ENCODE measurements at regions not wholly inside any gene's neighbourhood (a gene's known extent, or its start where the extent isn't known, plus 50 kb on each side); places are given as distances from the start of the nearest gene placed in this dataset.

GRCh38 chr5:13448843-13449242 is 495.6 kb downstream of the DNAH5 start:
- no peak overlapping the region for H3K4ac ChIP-seq (ENCODE audit: low read depth in 1 of 2, low read length in 2 of 2)
- H3K4me2 ChIP-seq (ENCODE audit: low read length, poor library complexity, severe bottlenecking) = no peak overlapping the region
- H2AK5ac ChIP-seq (ENCODE audit: low read length, severe bottlenecking) = no peak overlapping the region
- no peak overlapping the region for H2BK12ac ChIP-seq (ENCODE audit: low read length in 2 of 2)
- no peak overlapping the region for H3K4me3 ChIP-seq (ENCODE audit: insufficient read depth in 1 of 2, low read depth in 1 of 2, low read length in 2 of 2)
- no peaks in the 10 kb centered on the region for H3K79me1 ChIP-seq (replicated peaks; ENCODE audit: low read length, poor library complexity, severe bottlenecking)
- H2AFZ ChIP-seq (ENCODE audit: low read depth, low read length) = no peak overlapping the region
- H2BK15ac ChIP-seq (ENCODE audit: low read depth, poor library complexity, severe bottlenecking) = no peak overlapping the region
- H4K91ac ChIP-seq (ENCODE audit: low read length) = no peak overlapping the region
- H2BK120ac ChIP-seq (ENCODE audit: low read depth, low read length) = no peak overlapping the region
- no peaks in the 10 kb centered on the region for H3K4me1 ChIP-seq (ENCODE audit: control insufficient read depth, insufficient read depth, low read depth, low read length)
- H4K8ac ChIP-seq (ENCODE audit: low read length) = no peak overlapping the region
- H3K27me3 ChIP-seq (ENCODE audit: control insufficient read depth in 1 of 2, insufficient read depth in 1 of 2, low read length in 2 of 2) = no peaks in the 10 kb centered on the region
- H3K27ac ChIP-seq (ENCODE audit: low read length, poor library complexity, severe bottlenecking) = no peak overlapping the region
- no peaks in the 10 kb centered on the region for H3K36me3 ChIP-seq (ENCODE audit: control insufficient read depth in 1 of 2, insufficient read depth in 2 of 2, low read depth in 1 of 2, low read length in 2 of 2)
- no peak overlapping the region for H3K23ac ChIP-seq (ENCODE audit: low read length in 2 of 2)
- WGBS = 51% methylated on average over 1 of the region's 1 CpG
- no peak overlapping the region for H2BK5ac ChIP-seq (ENCODE audit: low read depth, low read length, poor library complexity, severe bottlenecking)
- no peak overlapping the region for H3K9ac ChIP-seq (ENCODE audit: low read length)
- no peak for DNase-seq
- no peak overlapping the region for H3K18ac ChIP-seq (ENCODE audit: low read depth in 1 of 2, low read length in 2 of 2)
- H3K9me3 ChIP-seq (ENCODE audit: control insufficient read depth, low read length) = no peaks in the 10 kb centered on the region
- no peak overlapping the region for H3K14ac ChIP-seq (ENCODE audit: low read length in 2 of 2)

GRCh38 chr5:13439430-13439829 is 505.1 kb downstream of the DNAH5 start:
- no peak overlapping the region for H3K23ac ChIP-seq (ENCODE audit: low read length in 2 of 2)
- no peak overlapping the region for H3K27ac ChIP-seq (ENCODE audit: low read length, poor library complexity, severe bottlenecking)
- H4K8ac ChIP-seq (ENCODE audit: low read length) = no peak overlapping the region
- no peak overlapping the region for H3K4ac ChIP-seq (ENCODE audit: low read depth in 1 of 2, low read length in 2 of 2)
- H2AK5ac ChIP-seq (ENCODE audit: low read length, severe bottlenecking) = no peak overlapping the region
- H3K79me1 ChIP-seq (replicated peaks; ENCODE audit: low read length, poor library complexity, severe bottlenecking) = no peaks in the 10 kb centered on the region
- no peaks in the 10 kb centered on the region for H3K36me3 ChIP-seq (ENCODE audit: control insufficient read depth in 1 of 2, insufficient read depth in 2 of 2, low read depth in 1 of 2, low read length in 2 of 2)
- H3K9ac ChIP-seq (ENCODE audit: low read length) = no peak overlapping the region
- H2BK15ac ChIP-seq (ENCODE audit: low read depth, poor library complexity, severe bottlenecking) = no peak overlapping the region
- DNase-seq = no peak
- no peaks in the 10 kb centered on the region for H3K9me3 ChIP-seq (ENCODE audit: control insufficient read depth, low read length)
- no peak overlapping the region for H3K4me2 ChIP-seq (ENCODE audit: low read length, poor library complexity, severe bottlenecking)
- no peak overlapping the region for H2BK12ac ChIP-seq (ENCODE audit: low read length in 2 of 2)
- H3K4me1 ChIP-seq (ENCODE audit: control insufficient read depth, insufficient read depth, low read depth, low read length) = no peaks in the 10 kb centered on the region
- no peak overlapping the region for H2BK120ac ChIP-seq (ENCODE audit: low read depth, low read length)
- H3K4me3 ChIP-seq (ENCODE audit: insufficient read depth in 1 of 2, low read depth in 1 of 2, low read length in 2 of 2) = no peak overlapping the region
- no peaks in the 10 kb centered on the region for H3K27me3 ChIP-seq (ENCODE audit: control insufficient read depth in 1 of 2, insufficient read depth in 1 of 2, low read length in 2 of 2)
- H3K14ac ChIP-seq (ENCODE audit: low read length in 2 of 2) = no peak overlapping the region
- WGBS = no CpG with 5 or more reads among the region's 2 CpGs
- H2AFZ ChIP-seq (ENCODE audit: low read depth, low read length) = no peak overlapping the region
- H3K18ac ChIP-seq (ENCODE audit: low read depth in 1 of 2, low read length in 2 of 2) = no peak overlapping the region
- H4K91ac ChIP-seq (ENCODE audit: low read length) = no peak overlapping the region
- H2BK5ac ChIP-seq (ENCODE audit: low read depth, low read length, poor library complexity, severe bottlenecking) = no peak overlapping the region

- H3K36me3 ChIP-seq (ENCODE audit: control insufficient read depth in 1 of 2, insufficient read depth in 2 of 2, low read depth in 1 of 2, low read length in 2 of 2) = no peaks in the 10 kb centered on the region
- H3K9ac ChIP-seq (ENCODE audit: low read length) = no peak overlapping the region
- no peak overlapping the region for H2BK120ac ChIP-seq (ENCODE audit: low read depth, low read length)
- H4K8ac ChIP-seq (ENCODE audit: low read length) = no peak overlapping the region
- no peak for DNase-seq
- no peak overlapping the region for H2AK5ac ChIP-seq (ENCODE audit: low read length, severe bottlenecking)
- H3K9me3 ChIP-seq (ENCODE audit: control insufficient read depth, low read length) = no peaks in the 10 kb centered on the region
- no peak overlapping the region for H3K27ac ChIP-seq (ENCODE audit: low read length, poor library complexity, severe bottlenecking)
- no peaks in the 10 kb centered on the region for H3K79me1 ChIP-seq (replicated peaks; ENCODE audit: low read length, poor library complexity, severe bottlenecking)
- H4K91ac ChIP-seq (ENCODE audit: low read length) = no peak overlapping the region
- no peak overlapping the region for H3K18ac ChIP-seq (ENCODE audit: low read depth in 1 of 2, low read length in 2 of 2)
- no peak overlapping the region for H3K23ac ChIP-seq (ENCODE audit: low read length in 2 of 2)
- no peak overlapping the region for H2BK5ac ChIP-seq (ENCODE audit: low read depth, low read length, poor library complexity, severe bottlenecking)
- H3K4me2 ChIP-seq (ENCODE audit: low read length, poor library complexity, severe bottlenecking) = no peak overlapping the region
- H2BK12ac ChIP-seq (ENCODE audit: low read length in 2 of 2) = no peak overlapping the region
- 53% methylated on average over 4 of the region's 6 CpGs for WGBS
- no peaks in the 10 kb centered on the region for H3K4me1 ChIP-seq (ENCODE audit: control insufficient read depth, insufficient read depth, low read depth, low read length)
- no peak overlapping the region for H2AFZ ChIP-seq (ENCODE audit: low read depth, low read length)
- H3K4ac ChIP-seq (ENCODE audit: low read depth in 1 of 2, low read length in 2 of 2) = no peak overlapping the region
- H3K14ac ChIP-seq (ENCODE audit: low read length in 2 of 2) = no peak overlapping the region
- H3K4me3 ChIP-seq (ENCODE audit: insufficient read depth in 1 of 2, low read depth in 1 of 2, low read length in 2 of 2) = no peak overlapping the region
- H2BK15ac ChIP-seq (ENCODE audit: low read depth, poor library complexity, severe bottlenecking) = no peak overlapping the region
- no peaks in the 10 kb centered on the region for H3K27me3 ChIP-seq (ENCODE audit: control insufficient read depth in 1 of 2, insufficient read depth in 1 of 2, low read length in 2 of 2)
Measured at GRCh38 chr5:13427827-13428557, 516.5 kb downstream of the DNAH5 start.

GRCh38 chr5:13412040-13412595 is 532.4 kb downstream of the DNAH5 start:
- Histone ChIP-seq H3K18ac (ENCODE audit: low read depth in 1 of 2, low read length in 2 of 2) (no peak overlapping the region), H2BK5ac (ENCODE audit: low read depth, low read length, poor library complexity, severe bottlenecking) (no peak overlapping the region), H3K4me1 (ENCODE audit: control insufficient read depth, insufficient read depth, low read depth, low read length) (no peaks in the 10 kb centered on the region), H3K4me2 (ENCODE audit: low read length, poor library complexity, severe bottlenecking) (no peak overlapping the region), H3K27me3 (ENCODE audit: control insufficient read depth in 1 of 2, insufficient read depth in 1 of 2, low read length in 2 of 2) (no peaks in the 10 kb centered on the region), H3K14ac (ENCODE audit: low read length in 2 of 2) (no peak overlapping the region), H2BK15ac (ENCODE audit: low read depth, poor library complexity, severe bottlenecking) (no peak overlapping the region), H4K8ac (ENCODE audit: low read length) (no peak overlapping the region), H3K9me3 (ENCODE audit: control insufficient read depth, low read length) (peaks cover 5% of the 10 kb centered on the region), H4K91ac (ENCODE audit: low read length) (no peak overlapping the region), H3K27ac (ENCODE audit: low read length, poor library complexity, severe bottlenecking) (no peak overlapping the region), H3K23ac (ENCODE audit: low read length in 2 of 2) (no peak overlapping the region), H2BK120ac (ENCODE audit: low read depth, low read length) (no peak overlapping the region), H3K4ac (ENCODE audit: low read depth in 1 of 2, low read length in 2 of 2) (no peak overlapping the region), H3K9ac (ENCODE audit: low read length) (no peak overlapping the region), H2AK5ac (ENCODE audit: low read length, severe bottlenecking) (no peak overlapping the region), H3K79me1 (replicated peaks; ENCODE audit: low read length, poor library complexity, severe bottlenecking) (no peaks in the 10 kb centered on the region), H2BK12ac (ENCODE audit: low read length in 2 of 2) (no peak overlapping the region), H3K4me3 (ENCODE audit: insufficient read depth in 1 of 2, low read depth in 1 of 2, low read length in 2 of 2) (no peak overlapping the region), H2AFZ (ENCODE audit: low read depth, low read length) (no peak overlapping the region), H3K36me3 (ENCODE audit: control insufficient read depth in 1 of 2, insufficient read depth in 2 of 2, low read depth in 1 of 2, low read length in 2 of 2) (no peaks in the 10 kb centered on the region)
- 64% methylated on average over 6 of the region's 6 CpGs for WGBS
- DNase-seq = no peak

Measured in mesenchymal stem cell (in vitro differentiated cells and primary cell).